HG02938 (cell line): ENCODE measurements at regions not wholly inside any gene's neighbourhood (a gene's known extent, or its start where the extent isn't known, plus 50 kb on each side); places are given as distances from the start of the nearest gene placed in this dataset.

Source experiments
- ATAC-seq: cut with Tn5 transposase; IDR thresholded peaks from one replicate; pipeline ENCODE4 v1.9.1; 2021; ENCODE audit warnings: mild to moderate bottlenecking, moderate library complexity; ENCODE audit not compliant: unreplicated experiment

DNA sequence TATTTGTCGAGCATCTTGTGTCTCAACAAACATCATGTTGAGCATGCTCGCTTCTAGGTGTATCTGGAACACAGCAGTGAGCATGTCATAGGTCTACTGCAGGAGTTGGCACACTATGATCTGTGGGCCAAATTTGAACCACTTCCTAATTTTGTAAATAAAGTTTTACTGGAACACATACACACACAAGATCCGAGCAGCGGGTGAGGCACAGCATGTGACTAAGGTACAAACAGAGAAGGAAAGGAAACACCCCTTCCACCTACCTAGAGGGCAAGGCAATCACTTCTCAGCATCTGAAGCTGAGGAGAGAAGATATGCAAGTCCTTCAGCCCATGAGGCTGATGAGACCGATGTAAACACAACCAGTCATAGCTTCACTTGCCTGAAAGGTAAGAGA, 200.4 kb downstream of the MED10 start:
- ATAC-seq, result no peak

- no peak for ATAC-seq
Observed at GRCh38 chr5:6176102-6176693, 202.1 kb downstream of the MED10 start.

- no peak for ATAC-seq
Observed at GRCh38 chr5:6175172-6175854, 203.0 kb downstream of the MED10 start.

DNA sequence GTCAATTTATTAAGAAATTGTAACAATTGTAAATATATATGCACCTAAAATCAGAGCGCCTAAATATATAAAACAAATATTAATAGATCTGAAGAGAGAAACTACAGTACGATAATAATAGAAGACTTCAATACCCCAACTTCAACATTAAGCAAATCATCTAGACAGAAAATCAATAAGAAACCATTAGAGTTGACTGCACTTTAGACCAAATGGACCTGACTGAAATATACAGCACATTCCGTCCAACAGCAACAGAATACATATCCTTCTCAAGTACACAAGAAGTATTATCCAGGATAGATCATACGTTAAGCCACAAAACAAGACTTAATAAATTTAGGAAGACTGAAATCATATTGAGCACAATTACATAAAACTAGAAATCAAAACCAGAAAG, 208.7 kb downstream of the MED10 start:
- ATAC-seq, result no peak

GRCh38 chr5:6166698-6167394, 211.5 kb downstream of the MED10 start:
- no peak for ATAC-seq

- no peak for ATAC-seq
Observed at GRCh38 chr5:6163913-6164312, 214.4 kb downstream of the MED10 start.

DNA sequence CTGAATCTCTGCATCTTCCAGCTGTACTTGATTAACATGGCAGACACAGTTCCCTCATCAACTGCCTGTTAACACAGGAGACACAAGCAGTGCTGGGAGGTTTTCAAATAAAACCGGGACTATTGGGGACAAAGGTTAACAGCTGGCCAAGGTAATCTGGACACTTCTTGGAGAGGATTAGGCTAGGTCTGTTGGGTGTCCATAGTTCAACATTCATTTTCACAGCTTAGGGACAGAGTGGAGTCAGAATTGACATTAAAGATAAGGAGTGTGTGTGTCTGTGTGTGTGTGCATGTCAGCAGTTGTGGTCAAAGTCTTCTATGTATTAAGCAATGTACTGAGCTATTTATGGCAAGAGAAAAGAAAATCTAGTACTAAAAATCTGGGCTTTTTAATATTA, 216.2 kb downstream of the MED10 start:
- ATAC-seq, result no peak

- ATAC-seq, result no peak
Observed at GRCh38 chr5:6161257-6161656, 217.1 kb downstream of the MED10 start.

GRCh38 chr5:6159832-6160430, 218.4 kb downstream of the MED10 start:
- ATAC-seq, result no peak

DNA sequence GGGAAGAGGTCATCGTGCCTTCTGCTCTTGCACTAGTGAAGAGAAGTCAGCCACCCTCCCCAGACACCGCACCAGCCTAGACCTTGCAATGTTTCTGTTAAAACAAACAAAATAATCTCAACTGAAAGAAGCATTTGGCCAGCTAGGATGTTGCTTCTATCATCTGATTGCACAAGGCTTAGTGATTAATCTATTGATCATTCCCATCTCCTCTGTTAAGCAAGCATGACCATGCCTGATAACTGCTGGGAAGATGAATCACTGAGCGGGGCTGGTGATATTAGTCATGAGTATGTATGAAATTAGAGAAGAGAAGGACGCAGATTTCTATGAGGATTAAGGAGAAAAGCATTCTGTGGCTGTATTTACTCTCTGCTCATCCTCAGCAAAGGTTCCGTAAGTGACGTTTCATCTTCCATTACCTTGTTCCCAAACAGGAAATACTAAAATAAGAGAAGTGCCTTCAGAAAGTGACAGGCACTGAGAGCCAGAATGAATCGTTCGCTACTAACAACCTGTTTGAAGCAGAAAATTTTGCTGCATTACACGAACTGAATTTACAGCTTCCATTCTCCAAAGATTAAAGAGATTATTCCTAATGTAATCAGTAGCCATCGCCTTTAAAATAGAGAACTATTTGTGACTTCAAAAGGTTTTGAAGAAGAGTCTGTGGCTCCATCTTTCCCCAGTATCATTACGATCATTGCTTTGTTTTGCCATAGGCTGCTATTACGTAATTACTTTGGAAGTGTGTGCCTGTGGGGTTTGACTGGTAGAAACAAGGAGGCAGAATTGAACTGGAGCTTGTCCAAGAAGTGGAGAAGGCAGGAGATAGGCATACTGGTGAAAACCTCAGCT, 219.1 kb downstream of the MED10 start:
- ATAC-seq, result no peak

DNA sequence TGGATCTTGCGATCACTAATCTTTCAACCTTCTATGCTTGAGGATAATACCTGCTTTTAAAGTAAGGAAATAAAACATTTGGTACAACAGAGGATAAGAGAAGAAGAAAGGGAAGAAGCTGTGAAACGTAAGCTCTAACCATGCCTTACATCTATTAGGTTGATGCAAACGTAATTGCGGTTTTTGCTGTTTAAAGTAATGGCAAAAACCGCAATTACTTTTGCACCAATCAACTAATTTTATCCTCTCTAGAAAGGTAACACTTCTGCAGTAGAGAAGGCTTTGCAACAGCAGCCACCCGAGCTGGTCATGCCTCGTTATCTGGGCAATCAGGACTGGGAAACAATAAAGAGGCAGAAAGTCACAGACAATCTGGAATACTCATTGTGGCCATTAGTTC, 224.1 kb downstream of the MED10 start:
- no peak for ATAC-seq

GRCh38 chr5:6146271-6146670, 232.1 kb downstream of the MED10 start:
- no peak for ATAC-seq

DNA sequence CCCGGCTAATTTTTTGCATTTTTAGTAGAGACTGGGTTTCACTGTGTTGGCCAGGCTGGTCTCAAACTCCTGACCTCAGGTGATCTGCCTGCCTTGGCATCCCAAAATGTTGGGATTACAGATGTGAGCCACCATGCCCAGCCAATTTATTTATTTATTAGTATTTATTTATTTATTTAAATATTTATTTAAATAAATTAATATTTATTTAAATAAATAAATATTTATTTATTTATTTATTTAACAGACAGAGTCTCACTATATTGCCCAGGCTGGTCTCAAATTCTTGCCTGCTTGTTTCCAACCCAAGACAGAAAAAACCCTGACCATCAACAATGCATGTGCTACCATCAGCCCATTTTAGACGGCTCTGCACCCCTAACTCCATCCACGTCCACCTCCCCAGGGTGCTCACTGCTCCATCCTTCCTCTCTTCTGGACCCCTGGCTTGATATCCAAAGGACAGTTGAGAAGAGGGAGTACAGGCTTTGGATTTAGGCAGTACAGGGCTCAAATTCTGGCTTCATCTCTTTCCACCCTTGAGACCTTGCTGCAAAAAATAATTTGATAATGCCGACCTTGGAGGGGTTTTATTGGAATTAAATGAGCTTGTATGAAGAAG, 232.6 kb downstream of the MED10 start:
- ATAC-seq, result no peak

DNA sequence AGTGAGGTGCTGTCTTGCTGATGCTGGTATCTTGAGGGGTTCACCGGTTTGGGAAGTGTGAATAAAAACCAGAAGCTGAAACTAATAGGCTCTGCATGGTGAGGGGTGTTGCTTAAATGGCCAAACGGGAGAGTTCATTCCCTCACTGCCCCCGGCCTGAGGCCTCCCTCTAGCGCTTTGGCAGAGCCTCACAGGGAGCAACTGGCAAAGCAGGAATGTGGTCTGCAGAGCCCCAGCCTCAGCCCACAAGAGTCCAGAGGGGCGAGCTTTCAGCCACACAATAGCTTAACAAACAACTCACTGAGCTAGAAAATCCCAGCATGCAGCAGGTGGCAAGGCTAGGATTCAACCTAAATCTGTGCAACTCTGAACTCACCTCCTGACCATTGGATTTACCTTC, 234.8 kb downstream of the MED10 start:
- no peak for ATAC-seq

DNA sequence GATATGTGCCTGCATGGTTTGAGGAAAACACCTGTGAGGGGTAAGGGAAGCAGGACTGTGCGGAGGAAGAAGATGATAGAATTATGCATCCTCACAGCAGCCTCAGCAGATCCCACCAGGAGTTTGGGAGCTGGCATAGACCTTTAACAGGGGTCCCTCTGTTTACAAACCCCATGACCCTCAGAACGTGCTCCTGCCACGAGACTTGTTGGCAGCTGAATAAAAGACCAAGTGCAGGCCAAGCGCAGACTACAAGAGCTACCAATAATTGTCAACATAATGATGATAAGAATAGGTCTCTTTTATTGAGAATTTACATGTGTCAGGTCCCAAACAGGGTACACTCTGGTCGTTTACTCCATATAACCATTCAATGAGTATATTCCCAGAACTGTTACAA, 236.0 kb downstream of the MED10 start:
- no peak for ATAC-seq

DNA sequence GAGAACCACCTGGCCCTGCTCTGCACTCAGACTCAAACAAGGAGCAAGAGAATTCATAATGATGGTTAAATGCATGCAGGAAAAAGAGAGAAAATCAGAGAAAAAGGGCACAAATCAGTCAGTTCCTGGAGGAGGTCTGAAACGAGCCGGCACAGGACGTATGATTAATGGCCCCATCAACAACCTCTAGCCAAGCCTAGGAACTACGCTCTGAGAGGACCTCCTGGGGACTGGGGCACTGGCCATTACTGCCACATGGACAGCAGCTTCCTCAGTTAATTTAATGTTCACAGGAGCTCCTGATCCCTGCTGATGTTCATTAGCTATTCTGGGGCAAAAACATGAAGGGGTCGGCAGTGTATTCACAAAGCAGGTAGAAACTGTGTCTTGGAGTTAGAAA, 238.1 kb downstream of the MED10 start:
- ATAC-seq, result no peak

DNA sequence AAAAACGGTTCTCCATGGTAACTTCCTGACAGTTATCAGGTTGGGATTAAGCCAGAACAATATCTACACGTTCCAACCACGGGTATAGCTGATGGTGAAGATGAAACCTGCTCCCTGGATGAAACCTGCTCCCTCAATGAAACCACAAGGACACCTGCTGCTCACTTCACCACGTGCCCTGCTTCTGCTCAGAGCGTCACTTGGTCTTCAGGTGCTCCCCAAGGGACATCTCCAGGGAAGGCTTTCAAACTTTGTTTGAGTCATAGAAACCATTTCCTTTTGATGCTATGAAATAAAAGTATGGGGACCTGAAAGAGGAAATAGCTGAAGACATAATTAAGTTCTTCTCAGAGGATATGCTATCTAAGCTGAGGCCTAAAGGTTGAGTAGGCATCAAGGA, 242.4 kb downstream of the MED10 start:
- no peak for ATAC-seq

DNA sequence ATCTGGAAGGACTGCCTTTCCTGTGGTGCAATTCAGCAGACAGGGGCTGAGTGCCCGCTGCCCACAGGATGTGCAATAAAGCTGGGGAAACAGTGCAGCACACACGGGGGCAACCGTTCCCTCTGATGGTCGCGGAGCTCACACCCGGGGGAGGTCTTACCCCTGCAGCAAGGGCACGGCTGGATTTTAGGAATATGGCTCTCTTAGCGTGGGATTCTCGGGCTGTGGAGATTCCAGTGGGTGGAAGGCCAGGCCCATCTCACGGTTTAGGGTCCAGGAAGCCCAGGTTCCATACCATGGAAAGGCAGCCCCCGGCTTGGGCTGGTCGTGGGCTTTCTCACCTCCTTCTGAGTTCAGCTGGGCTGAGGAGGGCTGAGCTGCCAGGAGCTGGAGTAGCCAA, 244.1 kb downstream of the MED10 start:
- no peak for ATAC-seq

DNA sequence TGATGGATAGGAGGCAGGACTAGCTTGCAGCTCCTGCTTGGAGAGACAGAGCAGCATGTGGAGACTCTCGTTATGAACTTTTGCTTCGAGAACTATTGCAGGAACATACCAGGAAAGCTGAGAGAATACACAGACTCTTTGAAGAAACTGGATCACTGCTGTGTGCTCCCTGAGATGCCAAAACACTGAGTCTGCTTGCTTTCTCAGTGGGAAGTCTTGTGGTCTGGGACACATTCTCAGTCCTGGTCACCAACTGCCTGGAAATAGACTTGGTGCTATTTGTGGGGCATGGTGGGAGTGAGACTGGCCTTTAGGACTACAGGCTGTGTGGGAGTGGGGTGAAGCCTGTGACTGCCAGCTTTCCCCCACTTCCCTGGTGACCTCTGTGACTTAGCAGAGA, 252.6 kb downstream of the MED10 start:
- no peak for ATAC-seq

- no peak for ATAC-seq
Observed at GRCh38 chr5:6118691-6119090, 259.7 kb downstream of the MED10 start.

DNA sequence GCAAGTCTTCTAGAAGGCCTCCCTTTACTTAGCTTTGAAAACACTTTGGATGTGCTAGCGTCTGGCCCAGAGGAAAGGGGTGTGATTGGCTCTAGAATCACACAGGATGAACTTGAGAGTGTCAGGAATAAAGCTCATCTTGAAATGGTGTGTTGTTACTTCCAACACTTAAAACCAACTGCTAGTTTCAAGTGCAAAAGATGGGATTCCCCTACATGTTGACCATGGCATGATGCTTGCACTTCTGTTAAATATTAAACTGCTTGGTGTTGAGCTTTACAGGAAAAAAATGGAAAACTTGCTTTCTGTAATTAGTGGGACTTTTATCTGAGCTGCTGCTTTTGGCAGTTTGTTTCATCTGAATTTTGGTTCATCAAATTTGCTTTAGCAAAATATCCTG, 261.1 kb downstream of the MED10 start:
- no peak for ATAC-seq
